Memory B cell (primary cell): ENCODE measurements at regions not wholly inside any gene's neighbourhood (a gene's known extent, or its start where the extent isn't known, plus 50 kb on each side); places are given as distances from the start of the nearest gene placed in this dataset.
"Not testable (repeated sequence)": the region's sequence is repeated elsewhere in the genome, so short reads cannot be mapped to it uniquely, and the experiment has no call there.

Source experiments
- ATAC-seq: fragments of 150-1000 bp; cut with Tn5 transposase; 2 replicates; pipeline ENCODE4 v1.10.0; 2021; ENCODE audit warnings: low read depth, mild to moderate bottlenecking, moderate library complexity
- DNase-seq, 2 donors: peaks; one replicate each; pipeline ENCODE4 v3.0.0; 2022; ENCODE audit warnings: low spot score in 2 of 2
- H3K27ac Mint-ChIP-seq: one replicate; pipeline ENCODE4 v1.8.0; 2022; ENCODE audit warnings: mild to moderate bottlenecking, moderate library complexity, mixed read lengths
- H3K27me3 Mint-ChIP-seq: one replicate; pipeline ENCODE4 v1.8.0; 2022; ENCODE audit warnings: mixed read lengths
- H3K36me3 Mint-ChIP-seq: one replicate; pipeline ENCODE4 v1.8.0; 2022; ENCODE audit warnings: mild to moderate bottlenecking, mixed read lengths
- H3K4me1 Mint-ChIP-seq: one replicate; pipeline ENCODE4 v1.8.0; 2022; ENCODE audit warnings: mixed read lengths
- H3K4me3 Mint-ChIP-seq: one replicate; pipeline ENCODE4 v1.8.0; 2022; ENCODE audit warnings: mild to moderate bottlenecking, moderate library complexity, mixed read lengths
- H3K9me3 Mint-ChIP-seq: one replicate; pipeline ENCODE4 v1.8.0; 2022; ENCODE audit warnings: mixed read lengths

DNA sequence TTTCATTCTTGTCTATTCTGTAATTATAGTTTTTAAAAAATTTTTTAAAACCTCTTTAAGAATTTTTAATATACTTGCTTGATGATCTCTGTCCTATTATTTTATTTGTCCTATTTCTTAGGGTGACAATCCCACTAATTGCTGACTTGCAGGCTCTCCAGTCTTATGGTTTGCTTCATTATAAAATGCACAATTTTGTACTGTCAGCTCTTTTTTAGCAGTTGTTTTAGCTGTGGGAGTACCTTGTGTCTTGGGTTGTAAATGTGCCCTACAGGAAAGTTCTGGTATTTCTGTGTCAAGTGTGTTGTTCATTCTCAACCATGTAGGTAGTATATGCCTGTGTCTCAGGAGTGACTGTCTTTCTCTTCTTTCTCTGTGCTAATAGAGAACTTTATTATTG lies 118.2 kb upstream of the IL15 start:
- H3K27me3 Mint-ChIP-seq = peaks cover 5% of the 10 kb centered on the region
- H3K4me1 Mint-ChIP-seq = no peaks in the 10 kb centered on the region
- no peak overlapping the region for H3K27ac Mint-ChIP-seq
- ATAC-seq (no peak), DNase-seq (no peak)
- no peak overlapping the region for H3K4me3 Mint-ChIP-seq
- H3K36me3 Mint-ChIP-seq = no peaks in the 10 kb centered on the region
- H3K9me3 Mint-ChIP-seq = peaks cover 2% of the 10 kb centered on the region

DNA sequence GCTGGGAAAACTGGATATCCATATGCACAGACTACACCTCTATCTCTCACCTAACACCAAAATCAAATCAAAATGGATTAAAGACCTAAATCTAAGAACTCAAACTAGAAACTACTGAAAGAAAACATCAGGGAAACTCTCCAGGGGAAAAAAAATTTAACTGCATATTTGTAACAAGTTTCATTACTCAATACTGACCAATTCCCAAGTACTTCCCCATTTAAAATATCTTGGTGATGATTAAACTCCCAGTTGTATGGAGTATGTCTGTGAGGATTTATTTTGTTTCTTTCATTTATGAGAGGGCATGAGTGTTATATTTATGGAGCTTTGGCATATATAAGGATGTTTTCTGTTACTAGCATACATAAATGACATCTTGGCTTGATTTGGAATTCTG lies 112.3 kb upstream of the IL15 start:
- Mint-ChIP-seq H3K27ac (no peak overlapping the region), H3K36me3 (no peaks in the 10 kb centered on the region), H3K4me3 (no peak overlapping the region), H3K27me3 (peaks cover 5% of the 10 kb centered on the region), H3K9me3 (peaks cover 5% of the 10 kb centered on the region), H3K4me1 (no peaks in the 10 kb centered on the region)
- DNase-seq (no peak), ATAC-seq (no peak)

DNA sequence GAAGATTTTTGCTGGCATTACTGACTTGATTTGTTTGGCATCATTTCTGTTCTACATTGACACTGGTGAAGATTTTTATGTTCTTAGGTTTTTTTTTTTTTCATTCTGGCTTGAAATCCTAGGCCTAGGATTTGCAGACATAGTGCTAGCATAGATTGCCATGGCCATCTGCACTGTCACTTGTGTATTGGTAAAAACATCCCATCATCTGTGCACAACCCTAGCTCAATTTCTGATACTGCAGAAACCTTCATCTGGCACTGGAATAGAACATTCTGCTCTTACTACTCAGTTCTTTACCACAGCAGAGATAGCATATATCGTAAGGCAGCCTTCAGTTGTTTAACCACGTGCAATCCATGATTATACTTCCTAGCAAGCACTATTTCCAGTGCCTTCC lies 111.5 kb upstream of the IL15 start:
- Mint-ChIP-seq H3K27me3 (peaks cover 5% of the 10 kb centered on the region), H3K36me3 (no peaks in the 10 kb centered on the region), H3K9me3 (peaks cover 7% of the 10 kb centered on the region), H3K4me1 (no peaks in the 10 kb centered on the region), H3K27ac (no peak overlapping the region), H3K4me3 (no peak overlapping the region)
- DNase-seq (no peak), ATAC-seq (no peak)

DNA sequence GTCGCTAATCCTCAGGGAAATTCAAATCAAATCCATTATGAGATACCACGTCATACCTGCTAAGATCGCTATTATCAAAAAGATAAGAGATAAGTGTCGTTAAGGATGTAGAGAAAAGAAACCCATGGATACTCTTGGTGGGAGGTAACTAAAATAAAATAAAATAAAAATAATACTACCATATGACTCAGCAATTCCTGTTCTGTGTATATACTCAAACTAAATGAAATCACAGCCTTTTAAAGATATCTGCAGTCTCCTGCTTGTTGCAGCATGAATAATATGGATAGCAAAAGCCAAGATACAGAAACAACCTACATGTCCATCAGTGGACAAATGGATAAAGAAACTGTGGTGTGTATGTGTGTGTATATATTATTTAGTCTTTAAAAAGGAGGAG lies 105.8 kb upstream of the IL15 start:
- Mint-ChIP-seq H3K4me1 (no peaks in the 10 kb centered on the region), H3K9me3 (peaks cover 8% of the 10 kb centered on the region), H3K4me3 (no peak overlapping the region), H3K36me3 (peaks cover 2% of the 10 kb centered on the region), H3K27ac (no peak overlapping the region), H3K27me3 (peaks cover 1% of the 10 kb centered on the region)
- ATAC-seq (no peak), DNase-seq (no peak)

DNA sequence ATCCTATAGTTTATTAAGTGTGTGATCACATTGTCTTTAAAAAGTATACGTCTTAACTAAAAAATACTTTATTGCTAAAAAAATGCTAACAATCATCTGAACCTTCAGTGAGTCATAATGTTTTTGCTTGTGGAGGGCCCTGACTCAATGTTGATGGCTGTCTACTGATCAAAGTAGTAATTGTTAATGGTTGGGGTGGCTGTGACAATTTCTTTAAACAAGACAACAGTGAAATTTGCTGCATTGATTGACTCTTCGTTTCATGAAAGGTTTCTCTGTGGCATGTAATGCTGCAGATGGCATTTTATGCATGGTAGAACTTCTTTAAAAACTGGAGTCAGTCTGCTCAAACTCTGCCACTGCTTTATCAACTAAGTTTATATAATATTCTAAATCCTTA lies 101.4 kb upstream of the IL15 start:
- Mint-ChIP-seq H3K27ac (no peak overlapping the region), H3K36me3 (peaks cover 2% of the 10 kb centered on the region), H3K27me3 (peaks cover 1% of the 10 kb centered on the region), H3K4me3 (no peak overlapping the region), H3K9me3 (peaks cover 7% of the 10 kb centered on the region), H3K4me1 (no peaks in the 10 kb centered on the region)
- DNase-seq (no peak), ATAC-seq (no peak)

DNA sequence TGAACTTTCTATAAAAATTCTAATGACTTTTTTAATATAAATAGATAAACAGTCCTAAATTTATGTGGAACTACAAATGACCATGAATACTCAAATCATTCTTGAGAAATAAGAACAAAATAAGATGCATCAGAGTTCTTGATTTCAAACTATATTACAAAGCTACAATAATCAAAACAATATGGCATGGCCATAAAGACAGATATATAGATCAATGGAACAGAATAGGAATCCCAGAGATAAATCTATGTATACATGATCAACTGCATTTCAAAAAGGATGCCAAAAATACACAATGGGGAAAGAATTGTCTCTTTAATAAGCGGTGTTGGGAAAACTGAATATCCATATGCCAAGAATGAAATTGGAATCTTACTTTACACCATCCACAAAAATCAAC lies 98.4 kb upstream of the IL15 start:
- H3K4me1 Mint-ChIP-seq = no peaks in the 10 kb centered on the region
- no peak for DNase-seq
- peaks cover 3% of the 10 kb centered on the region for H3K9me3 Mint-ChIP-seq
- H3K27me3 Mint-ChIP-seq = no peaks in the 10 kb centered on the region
- no peak for ATAC-seq
- no peak overlapping the region for H3K27ac Mint-ChIP-seq
- H3K36me3 Mint-ChIP-seq = no peaks in the 10 kb centered on the region
- no peak overlapping the region for H3K4me3 Mint-ChIP-seq

DNA sequence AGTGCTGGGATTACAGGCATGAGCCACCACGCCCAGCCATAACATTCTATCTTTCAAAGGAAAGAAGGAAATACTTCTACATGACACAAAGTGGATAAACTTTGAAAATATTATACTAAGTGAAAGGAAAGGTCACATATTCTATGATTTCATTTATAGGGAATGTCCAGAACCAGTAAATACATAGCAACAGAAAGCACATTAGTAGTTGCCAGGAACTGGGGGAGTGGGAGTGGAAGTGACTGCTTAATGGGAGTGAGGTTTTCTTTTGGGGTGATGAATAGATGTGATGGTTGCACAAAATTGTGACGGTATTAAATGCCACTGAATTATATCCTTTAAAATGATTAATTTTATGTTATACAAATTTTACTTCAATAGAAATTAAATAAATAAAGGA lies 95.7 kb upstream of the IL15 start:
- Mint-ChIP-seq H3K9me3 (peaks cover 3% of the 10 kb centered on the region), H3K27ac (peak overlapping the region; percentile 35), H3K36me3 (no peaks in the 10 kb centered on the region), H3K4me1 (no peaks in the 10 kb centered on the region), H3K4me3 (no peak overlapping the region), H3K27me3 (peaks cover 2% of the 10 kb centered on the region)
- DNase-seq (no peak), ATAC-seq (no peak)

DNA sequence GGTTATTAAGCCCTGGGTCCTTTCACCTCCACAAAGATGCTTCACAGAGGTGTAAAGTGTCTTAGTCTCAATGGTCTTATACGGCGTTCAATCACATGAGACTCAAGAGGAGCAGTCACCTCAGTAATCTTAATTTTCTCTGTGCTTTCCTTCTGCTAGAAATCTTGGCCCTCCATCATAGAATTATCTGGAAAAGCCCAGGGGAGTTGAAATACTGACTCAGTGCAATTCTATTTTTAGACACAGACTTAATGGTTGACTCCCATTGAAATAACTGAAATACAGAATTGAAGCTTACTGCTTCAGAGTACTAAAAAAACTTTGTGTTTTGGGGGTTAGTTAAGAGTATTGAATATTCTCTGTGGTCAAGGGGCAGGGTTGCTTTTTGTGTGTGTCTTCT lies 94.5 kb upstream of the IL15 start:
- Mint-ChIP-seq H3K27me3 (peaks cover 2% of the 10 kb centered on the region), H3K9me3 (peaks cover 3% of the 10 kb centered on the region), H3K27ac (no peak overlapping the region), H3K4me3 (no peak overlapping the region), H3K36me3 (no peaks in the 10 kb centered on the region), H3K4me1 (no peaks in the 10 kb centered on the region)
- ATAC-seq (no peak), DNase-seq (no peak)

DNA sequence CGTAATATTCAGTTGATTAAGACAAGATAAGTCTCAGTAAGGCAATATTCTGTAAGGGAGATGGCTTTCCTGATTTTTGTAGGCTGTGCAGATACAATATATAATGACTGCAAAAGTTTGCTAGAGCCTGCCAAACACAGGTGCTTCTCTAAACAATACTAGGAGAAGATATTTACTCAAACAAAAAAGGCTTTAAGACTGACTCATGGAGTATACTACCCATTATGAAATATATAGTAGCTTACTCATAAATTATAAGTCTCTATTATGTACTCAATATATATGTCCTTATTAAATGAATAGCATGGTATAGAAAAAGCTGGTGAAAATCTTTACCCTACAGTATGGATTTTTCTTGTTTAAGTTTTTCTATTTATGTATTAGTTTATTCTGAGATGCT lies 93.2 kb upstream of the IL15 start:
- Mint-ChIP-seq H3K36me3 (no peaks in the 10 kb centered on the region), H3K27ac (no peak overlapping the region), H3K9me3 (peaks cover 1% of the 10 kb centered on the region), H3K4me3 (no peak overlapping the region), H3K4me1 (no peaks in the 10 kb centered on the region), H3K27me3 (peaks cover 3% of the 10 kb centered on the region)
- DNase-seq (no peak), ATAC-seq (no peak)

DNA sequence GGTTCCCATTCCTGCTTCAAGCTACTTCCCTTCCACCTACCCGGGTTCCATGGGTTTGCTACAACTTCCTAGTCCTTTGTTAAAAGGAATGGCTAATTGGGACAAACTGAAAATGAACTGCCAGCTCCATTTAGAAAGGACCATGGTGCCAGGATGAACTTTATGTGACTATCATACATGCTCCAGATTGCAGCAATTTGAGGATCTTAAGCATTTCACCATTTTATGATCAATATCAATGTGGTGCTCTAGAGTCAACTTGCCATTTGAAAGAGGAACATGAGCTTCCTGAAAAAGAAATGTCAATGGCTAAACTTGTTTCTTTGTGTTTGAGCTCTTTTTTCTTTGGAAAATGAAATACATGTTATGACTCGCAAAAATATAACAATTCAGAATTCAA lies 92.7 kb upstream of the IL15 start:
- ATAC-seq = no peak
- H3K4me1 Mint-ChIP-seq = no peaks in the 10 kb centered on the region
- no peak overlapping the region for H3K27ac Mint-ChIP-seq
- DNase-seq = no peak
- H3K9me3 Mint-ChIP-seq = no peaks in the 10 kb centered on the region
- H3K27me3 Mint-ChIP-seq = peaks cover 3% of the 10 kb centered on the region
- no peaks in the 10 kb centered on the region for H3K36me3 Mint-ChIP-seq
- no peak overlapping the region for H3K4me3 Mint-ChIP-seq

DNA sequence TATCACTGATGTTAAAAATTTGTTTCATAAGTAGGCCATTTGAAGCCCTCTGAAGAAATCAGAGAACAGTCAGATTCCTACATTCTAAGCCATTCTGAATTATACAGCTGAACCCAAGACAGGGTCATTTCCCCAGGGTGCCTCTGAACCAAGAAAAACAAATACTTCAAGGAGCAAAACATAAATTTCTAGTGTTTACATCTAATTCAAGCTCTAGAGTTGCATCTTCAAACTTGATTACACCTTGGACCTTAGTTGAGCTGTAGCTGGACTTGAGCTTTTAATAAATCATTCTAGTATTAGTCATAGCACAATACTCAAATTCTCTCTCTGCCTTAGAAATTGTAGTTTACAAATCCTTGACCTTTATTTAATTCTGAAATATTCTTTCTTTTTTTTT lies 87.6 kb upstream of the IL15 start:
- no peak overlapping the region for H3K4me3 Mint-ChIP-seq
- DNase-seq (no peak), ATAC-seq (no peak)
- no peak overlapping the region for H3K27ac Mint-ChIP-seq
- H3K9me3 Mint-ChIP-seq = peaks cover 11% of the 10 kb centered on the region
- no peaks in the 10 kb centered on the region for H3K4me1 Mint-ChIP-seq
- peaks cover 2% of the 10 kb centered on the region for H3K36me3 Mint-ChIP-seq
- H3K27me3 Mint-ChIP-seq = peaks cover 3% of the 10 kb centered on the region

DNA sequence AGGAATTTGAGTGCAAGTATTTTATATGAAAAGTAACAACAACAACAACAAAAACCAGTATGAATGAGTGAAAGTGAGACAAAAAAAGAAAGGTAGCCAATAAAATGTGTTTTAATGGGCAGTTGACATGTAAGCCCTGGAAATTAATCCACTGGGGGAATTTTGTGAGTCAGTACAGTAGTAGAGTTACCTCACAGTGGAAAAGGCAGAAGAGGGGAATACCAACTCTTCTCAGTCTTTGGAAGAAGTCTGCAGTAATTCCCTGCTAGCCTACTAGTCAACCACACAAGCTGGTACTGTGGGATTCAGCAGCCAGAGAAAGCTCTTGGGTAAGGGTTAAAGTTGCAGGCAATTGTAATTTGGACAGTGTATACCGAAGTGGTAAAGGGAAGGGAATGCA lies 76.3 kb upstream of the IL15 start:
- ATAC-seq (no peak), DNase-seq (no peak)
- no peaks in the 10 kb centered on the region for H3K9me3 Mint-ChIP-seq
- H3K4me3 Mint-ChIP-seq = no peak overlapping the region
- no peaks in the 10 kb centered on the region for H3K36me3 Mint-ChIP-seq
- no peak overlapping the region for H3K27ac Mint-ChIP-seq
- H3K27me3 Mint-ChIP-seq = peaks cover 1% of the 10 kb centered on the region
- no peaks in the 10 kb centered on the region for H3K4me1 Mint-ChIP-seq

DNA sequence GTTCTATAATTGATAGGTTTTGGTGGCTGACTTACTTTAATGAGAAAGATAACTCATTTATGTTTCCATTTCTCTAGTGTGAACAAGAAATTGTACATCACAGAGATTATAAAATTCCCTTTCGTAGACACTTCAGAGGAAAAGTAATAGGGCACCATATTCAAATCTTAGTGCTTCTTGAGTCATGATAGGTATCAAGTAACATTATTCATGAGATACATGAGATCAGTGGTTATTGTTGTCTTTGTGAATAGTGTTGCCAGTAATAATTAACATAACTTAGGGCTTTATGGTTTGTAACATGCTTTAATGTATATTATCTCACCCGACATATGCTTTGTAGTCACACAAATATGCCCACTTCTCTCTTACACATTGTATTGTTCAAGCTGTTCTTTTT lies 73.7 kb upstream of the IL15 start:
- no peak overlapping the region for H3K4me3 Mint-ChIP-seq
- ATAC-seq (no peak), DNase-seq (no peak)
- no peak overlapping the region for H3K27ac Mint-ChIP-seq
- no peaks in the 10 kb centered on the region for H3K36me3 Mint-ChIP-seq
- H3K4me1 Mint-ChIP-seq = no peaks in the 10 kb centered on the region
- peaks cover 1% of the 10 kb centered on the region for H3K27me3 Mint-ChIP-seq
- no peaks in the 10 kb centered on the region for H3K9me3 Mint-ChIP-seq

DNA sequence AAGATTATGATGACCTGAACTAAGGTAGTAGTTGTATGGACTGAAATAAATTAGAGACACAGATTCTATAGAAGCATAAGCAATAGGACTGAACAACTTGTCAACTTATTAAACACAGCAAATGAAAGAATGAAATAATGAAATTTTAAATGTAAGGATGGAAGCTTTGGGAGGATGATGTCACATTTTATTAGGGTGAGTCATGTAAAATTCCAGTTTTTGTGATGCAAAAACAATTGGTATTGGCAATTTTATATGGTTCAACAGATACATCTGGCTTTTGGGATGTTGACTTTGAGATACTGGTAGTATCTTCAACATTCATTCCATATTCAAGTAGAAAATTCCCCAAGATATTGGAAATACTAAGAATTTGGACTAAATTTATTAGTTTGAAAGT lies 72.7 kb upstream of the IL15 start:
- Mint-ChIP-seq H3K27me3 (peaks cover under 1% of the 10 kb centered on the region), H3K36me3 (no peaks in the 10 kb centered on the region), H3K4me3 (no peak overlapping the region), H3K4me1 (no peaks in the 10 kb centered on the region), H3K9me3 (no peaks in the 10 kb centered on the region), H3K27ac (no peak overlapping the region)
- DNase-seq (no peak), ATAC-seq (no peak)

DNA sequence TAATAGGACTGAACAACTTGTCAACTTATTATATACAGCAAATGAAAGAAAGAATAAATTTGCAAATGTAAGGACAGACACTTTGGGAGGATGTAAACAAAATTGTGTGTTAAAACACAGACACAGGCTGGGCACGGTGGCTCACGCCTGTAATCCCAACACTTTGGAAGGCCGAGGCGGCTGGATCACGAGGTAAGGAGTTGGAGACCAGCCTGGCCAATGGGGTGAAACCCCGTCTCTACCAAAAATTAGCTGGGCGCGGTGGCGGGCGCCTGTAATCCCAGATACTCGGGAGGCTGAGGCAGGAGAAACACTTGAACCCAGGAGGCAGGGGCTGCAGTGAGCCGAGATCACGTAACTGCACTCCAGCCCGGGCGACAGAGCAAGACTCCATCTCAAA lies 71.4 kb upstream of the IL15 start:
- not testable (repeated sequence) for H3K4me3 Mint-ChIP-seq, H3K4me1 Mint-ChIP-seq, H3K27ac Mint-ChIP-seq, ATAC-seq, H3K36me3 Mint-ChIP-seq, H3K27me3 Mint-ChIP-seq, H3K9me3 Mint-ChIP-seq, DNase-seq
